Pancreas (tissue), 10 donors: ENCODE measurements at regions not wholly inside any gene's neighbourhood (a gene's known extent, or its start where the extent isn't known, plus 50 kb on each side); places are given as distances from the start of the nearest gene placed in this dataset.
"Not testable (repeated sequence)": the region's sequence is repeated elsewhere in the genome, so short reads cannot be mapped to it uniquely, and the experiment has no call there.

Source experiments
- ATAC-seq, 4 donors: fragments of 200-7000 bp; cut with Tn5 transposase; one replicate each; pipeline versions ENCODE4 v1.8.0 to v1.9.1; 2020; ENCODE audit warnings: mild to moderate bottlenecking in 4 of 4, moderate library complexity in 4 of 4
- DNase-seq, 6 donors: peaks; one replicate each; pipeline ENCODE4 v3.0.0-alpha.2; 2020
- FAIRE-seq: peaks from 2 replicates; lab custom pipeline; 2012; peaks lifted over from hg19 to GRCh38; lab: Jason Lieb, UNC
- H3K27ac ChIP-seq, 4 donors: fragments of 200-600 bp; sonication (generic); 1 replicate in 3 of 4; 2 replicates in 1 of 4; pipeline versions ENCODE4 v1.5.0 to v1.8.0; 2020
- H3K27me3 ChIP-seq, 4 donors: fragments of 200-600 bp; one replicate each; pipeline ENCODE4 v1.8.0; 2021
- H3K36me3 ChIP-seq, 3 donors: fragments of 200-600 bp; sonication (generic) in 1 of 3; one replicate each; pipeline versions ENCODE4 v1.5.0 to v1.8.0; 2020 to 2021
- H3K4me1 ChIP-seq, 3 donors: fragments of 200-600 bp; one replicate each; pipeline ENCODE4 v1.8.0; 2021
- H3K4me3 ChIP-seq, 4 donors: fragments of 200-600 bp; sonication (generic) in 2 of 4; one replicate each; pipeline versions ENCODE4 v1.5.0 to v1.8.0; 2020 to 2021
- H3K9me3 ChIP-seq, 4 donors: fragments of 200-600 bp; one replicate each; pipeline ENCODE4 v1.8.0; 2021
- CTCF ChIP-seq, 4 donors: fragments of 200-600 bp; sonication (generic) in 3 of 4; IDR thresholded peaks; one replicate each; pipeline versions ENCODE4 v1.5.0 to v1.8.0; 2021; ENCODE audit warnings: antibody characterized with exemption in 4 of 4
- WGBS, 2 donors: extraction: QIAGEN DNeasy Blood & Tissue Kit; methylation state at CpG; one replicate each; pipeline ENCODE4 v1.1.7; 2013; 5-methylcytosine and 5-hydroxymethylcytosine counted together
- intact Hi-C, 3 donors: fragments of 100-400 bp; cut with DNase I; formaldehyde crosslinking; loops; one replicate each; pipeline versions ENCODE4 v1.11.1 to v1.14.2; 2022
- donor health status: healthy with polysubstance abuse.
- donor health status: DM: no; HTN: no; CAD: no; lungs with moderate emphysema.
- donor health status: DM: no; HTN: no; CAD: no.
- donor health status: control.
- donor health status: control.
- donor health status: Bipolar disorder and iron deficiency.
- donor health status: DM: yes; HTN: yes; CAD: no.
- donor health status: DM: no; HTN: no; CAD: no.
- donor health status: DM: no; HTN: no; CAD: no.
- donor health status: DM: yes; HTN: yes; CAD: no.

- no peaks in the 10 kb centered on the region for H3K27me3 ChIP-seq
- no peaks in the 10 kb centered on the region for H3K9me3 ChIP-seq
- no peak overlapping the region for H3K27ac ChIP-seq
- no peaks in the 10 kb centered on the region for H3K4me1 ChIP-seq
- FAIRE-seq: no peak
- H3K4me3 ChIP-seq: no peak overlapping the region
- intact Hi-C loops: no loop called here
- 66 to 77% methylated on average over 9 of the region's 9 CpGs for WGBS, 2 donors
- ATAC-seq: no peak
- no peak for TF ChIP-seq CTCF (IDR thresholded peaks at IDR 0.05)
- DNase-seq: no peak
- H3K36me3 ChIP-seq: no peaks in the 10 kb centered on the region
Measured at GRCh38 chr13:74555651-74556420, 421.6 kb upstream of the KLF12 start.

GRCh38 chr13:74555276-74555625 lies 421.0 kb upstream of the KLF12 start:
- WGBS, 2 donors: 77 to 80% methylated on average over 3 of the region's 3 CpGs
- Histone ChIP-seq H3K9me3 (no peaks in the 10 kb centered on the region), H3K4me3 (no peak overlapping the region), H3K27ac (no peak overlapping the region), H3K27me3 (no peaks in the 10 kb centered on the region), H3K36me3 (no peaks in the 10 kb centered on the region), H3K4me1 (no peaks in the 10 kb centered on the region)
- FAIRE-seq: no peak
- ATAC-seq: no peak
- intact Hi-C loops: no loop called here
- no peak for DNase-seq
- no peak for TF ChIP-seq CTCF (IDR thresholded peaks at IDR 0.05)

- intact Hi-C loops: no loop called here
- Histone ChIP-seq H3K9me3 (no peaks in the 10 kb centered on the region), H3K36me3 (no peaks in the 10 kb centered on the region), H3K27ac (no peak overlapping the region), H3K4me3 (no peak overlapping the region), H3K4me1 (no peaks in the 10 kb centered on the region), H3K27me3 (no peaks in the 10 kb centered on the region)
- ATAC-seq (no peak), DNase-seq (no peak), FAIRE-seq (no peak)
- WGBS, 2 donors: 67 to 68% methylated on average over 8 of the region's 8 CpGs
- TF ChIP-seq CTCF (IDR thresholded peaks at IDR 0.05): no peak
Measured at GRCh38 chr13:74554569-74555275, 420.5 kb upstream of the KLF12 start.

- H3K4me1 ChIP-seq: no peaks in the 10 kb centered on the region
- intact Hi-C loops: no loop called here
- DNase-seq: no peak
- no peak for FAIRE-seq
- no peak overlapping the region for H3K4me3 ChIP-seq
- TF ChIP-seq CTCF (IDR thresholded peaks at IDR 0.05): no peak
- H3K27me3 ChIP-seq: no peaks in the 10 kb centered on the region
- H3K36me3 ChIP-seq: no peaks in the 10 kb centered on the region
- no peak overlapping the region for H3K27ac ChIP-seq
- no peak for ATAC-seq
- WGBS, 2 donors: 81 to 88% methylated on average over 2 of the region's 2 CpGs
- no peaks in the 10 kb centered on the region for H3K9me3 ChIP-seq
Measured at GRCh38 chr13:74550039-74550438, 415.8 kb upstream of the KLF12 start.

- H3K4me3 ChIP-seq, DNase-seq, H3K4me1 ChIP-seq, ATAC-seq, intact Hi-C loops, FAIRE-seq, H3K9me3 ChIP-seq, H3K36me3 ChIP-seq, H3K27me3 ChIP-seq, H3K27ac ChIP-seq: not testable (repeated sequence)
- 63 to 65% methylated on average over 9 to 11 of the region's 11 CpGs for WGBS, 2 donors
Measured at GRCh38 chr13:74536649-74537048, 402.4 kb upstream of the KLF12 start.
